H1 (cell line): ENCODE measurements at regions not wholly inside any gene's neighbourhood (a gene's known extent, or its start where the extent isn't known, plus 50 kb on each side); places are given as distances from the start of the nearest gene placed in this dataset.

Experiments used
- CTCF ChIA-PET: fragments of 300-600 bp; sonication (Branson Sonifier 250); formaldehyde crosslinking; loops from one replicate; lab custom pipeline; 2021; ENCODE audit not compliant: partially characterized antibody; lab: Charles Lee
- POLR2A ChIA-PET: fragments of 300-600 bp; sonication (Branson Sonifier 250); formaldehyde crosslinking; loops from one replicate; lab custom pipeline; 2021; ENCODE audit warnings: inconsistent platforms; ENCODE audit not compliant: partially characterized antibody; lab: Charles Lee
- DNase-seq, 2 experiments: peaks; one replicate each; pipeline versions ENCODE4 v3.0.0 to v3.0.0-alpha.2; 2010 to 2022; ENCODE audit warnings: low spot score in 2 of 2, low read depth in 1 of 2, mixed read lengths in 1 of 2
- FAIRE-seq: peaks from 2 replicates; lab custom pipeline; 2011; peaks lifted over from hg19 to GRCh38; lab: Jason Lieb, UNC
- H2AFZ ChIP-seq: 2 replicates; pipeline ENCODE4 v1.8.1; 2012; ENCODE audit warnings: low read length, inconsistent platforms
- H2AK5ac ChIP-seq: 2 replicates; pipeline ENCODE4 v1.6.1; 2013; ENCODE audit warnings: low read depth, low read length
- H2BK120ac ChIP-seq: replicated peaks from 2 replicates; pipeline ENCODE3; 2013; ENCODE audit warnings: low read depth, low read length, inconsistent platforms
- H2BK12ac ChIP-seq: 2 replicates; pipeline ENCODE4 v1.6.1; 2013; ENCODE audit warnings: low read depth, low read length
- H2BK15ac ChIP-seq: 2 replicates; pipeline ENCODE4 v1.6.1; 2013; ENCODE audit warnings: low read length
- H2BK20ac ChIP-seq: 2 replicates; pipeline ENCODE4 v1.6.1; 2013; ENCODE audit warnings: low read length
- H2BK5ac ChIP-seq: 2 replicates; pipeline ENCODE4 v1.6.1; 2013; ENCODE audit warnings: low read depth, low read length
- H3K14ac ChIP-seq: 2 replicates; pipeline ENCODE4 v1.6.1; 2013; ENCODE audit warnings: inconsistent platforms; ENCODE audit not compliant: insufficient read length
- H3K18ac ChIP-seq: 2 replicates; pipeline ENCODE4 v1.6.1; 2013; ENCODE audit warnings: low read length; ENCODE audit errors: extremely low read depth
- H3K23ac ChIP-seq: 2 replicates; pipeline ENCODE4 v1.6.1; 2013; ENCODE audit warnings: inconsistent platforms; ENCODE audit not compliant: insufficient read length
- H3K23me2 ChIP-seq: 2 replicates; pipeline ENCODE4 v1.6.1; 2013; ENCODE audit warnings: low read depth, low read length
- H3K27ac ChIP-seq: 2 replicates; pipeline ENCODE4 v1.6.1; 2011; ENCODE audit warnings: low read depth, low read length, inconsistent platforms
- H3K27me3 ChIP-seq, 4 experiments: replicated peaks in 1 of 4; 1 replicate in 1 of 4; 2 replicates in 3 of 4; pipeline versions ENCODE4 v1.6.1 to v1.8.1; 2011 to 2013; ENCODE audit warnings: low read length in 3 of 4, mild to moderate bottlenecking in 3 of 4, inconsistent platforms in 2 of 4, mixed read lengths in 2 of 4, moderate library complexity in 1 of 4; ENCODE audit not compliant: control insufficient read depth in 3 of 4, insufficient read depth in 3 of 4; ENCODE audit errors: extremely low read depth in 1 of 4
- H3K36me3 ChIP-seq, 4 experiments: 2 replicates each; pipeline versions ENCODE4 v1.6.1 to v1.8.1; 2011 to 2013; ENCODE audit warnings: mild to moderate bottlenecking in 4 of 4, low read length in 3 of 4, moderate library complexity in 2 of 4, control low read depth in 1 of 4, inconsistent platforms in 1 of 4; ENCODE audit not compliant: insufficient read depth in 4 of 4, control insufficient read depth in 2 of 4
- H3K4ac ChIP-seq: replicated peaks from 2 replicates; pipeline ENCODE3; 2013; ENCODE audit warnings: low read length, low read depth, mixed read lengths, inconsistent platforms; ENCODE audit not compliant: insufficient read length
- H3K4me1 ChIP-seq, 4 experiments: replicated peaks in 1 of 4; 1 replicate in 1 of 4; 2 replicates in 3 of 4; pipeline versions ENCODE4 v1.6.1 to v1.8.1; 2011 to 2013; ENCODE audit warnings: low read length in 3 of 4, inconsistent platforms in 2 of 4, mixed read lengths in 1 of 4; ENCODE audit not compliant: insufficient read depth in 4 of 4, control insufficient read depth in 3 of 4
- H3K4me2 ChIP-seq, 2 experiments: 2 replicates each; pipeline versions ENCODE4 v1.6.1 to v1.8.1; 2011 to 2013; ENCODE audit warnings: low read depth in 2 of 2, low read length in 2 of 2, control low read depth in 1 of 2, inconsistent platforms in 1 of 2, mild to moderate bottlenecking in 1 of 2; ENCODE audit not compliant: insufficient read depth in 1 of 2
- H3K4me3 ChIP-seq, 4 experiments: fragments of 200-600, 300-600 bp in 1 of 4; sonication (generic), shearing (Covaris generic), sonication (Bioruptor Twin) in 1 of 4; 2 replicates each; pipeline versions ENCODE4 v1.5.1 to v1.8.1; 2011 to 2016; ENCODE audit warnings: low read length in 4 of 4, low read depth in 3 of 4, control low read depth in 2 of 4, inconsistent platforms in 2 of 4, mild to moderate bottlenecking in 2 of 4, mixed read lengths in 1 of 4, moderate library complexity in 1 of 4; ENCODE audit not compliant: insufficient read depth in 2 of 4; ENCODE audit errors: extremely low read depth in 1 of 4
- H3K56ac ChIP-seq: replicated peaks from 2 replicates; pipeline ENCODE3; 2013; ENCODE audit warnings: low read depth, mild to moderate bottlenecking, mixed read lengths, low read length, inconsistent platforms; ENCODE audit not compliant: insufficient read length
- H3K79me1 ChIP-seq: 2 replicates; pipeline ENCODE4 v1.6.1; 2013; ENCODE audit warnings: low read depth, low read length, control low read depth
- H3K79me2 ChIP-seq, 2 experiments: 2 replicates each; pipeline versions ENCODE4 v1.6.1 to v1.8.1; 2012 to 2013; ENCODE audit warnings: low read length in 2 of 2, mild to moderate bottlenecking in 2 of 2, inconsistent platforms in 1 of 2; ENCODE audit not compliant: insufficient read depth in 2 of 2, control insufficient read depth in 1 of 2
- H3K9ac ChIP-seq, 4 experiments: replicated peaks in 1 of 4; 1 replicate in 1 of 4; 2 replicates in 3 of 4; pipeline versions ENCODE4 v1.6.1 to v1.8.1; 2011 to 2013; ENCODE audit warnings: low read depth in 3 of 4, low read length in 3 of 4, control low read depth in 2 of 4, mild to moderate bottlenecking in 2 of 4, moderate library complexity in 2 of 4, inconsistent platforms in 1 of 4; ENCODE audit errors: extremely low read depth in 1 of 4
- H3K9me3 ChIP-seq, 2 experiments: 2 replicates each; pipeline versions ENCODE4 v1.6.1 to v1.8.1; 2012 to 2013; ENCODE audit warnings: mild to moderate bottlenecking in 2 of 2, moderate library complexity in 2 of 2, control low read depth in 1 of 2, inconsistent platforms in 1 of 2, low read depth in 1 of 2, low read length in 1 of 2, mixed read lengths in 1 of 2; ENCODE audit not compliant: insufficient read depth in 2 of 2
- H4K20me1 ChIP-seq, 2 experiments: replicated peaks in 1 of 2; 2 replicates each; pipeline versions ENCODE3 to v1.8.1; 2011 to 2013; ENCODE audit warnings: inconsistent platforms in 2 of 2, low read length in 2 of 2, mild to moderate bottlenecking in 1 of 2; ENCODE audit not compliant: insufficient read depth in 2 of 2, control insufficient read depth in 1 of 2
- H4K5ac ChIP-seq: 2 replicates; pipeline ENCODE4 v1.6.1; 2013; ENCODE audit warnings: low read length, low read depth, mixed read lengths, inconsistent platforms; ENCODE audit not compliant: insufficient read length
- H4K8ac ChIP-seq: 2 replicates; pipeline ENCODE4 v1.8.0; 2013; ENCODE audit warnings: mild to moderate bottlenecking, moderate library complexity, low read length, inconsistent platforms; ENCODE audit not compliant: insufficient read depth; ENCODE audit errors: extremely low read depth
- H4K91ac ChIP-seq: replicated peaks from 2 replicates; pipeline ENCODE3; 2013; ENCODE audit warnings: low read length, mixed read lengths, inconsistent platforms; ENCODE audit not compliant: insufficient read length
- POLR2A ChIP-seq, 2 experiments: IDR thresholded peaks; 1 replicate in 1 of 2; 2 replicates in 1 of 2; pipeline ENCODE4 v1.6.1; 2011; ENCODE audit warnings: low read depth in 2 of 2, low read length in 2 of 2, mild to moderate bottlenecking in 2 of 2; ENCODE audit errors: control extremely low read depth in 1 of 2
- WGBS, 2 experiments: shearing (Covaris generic) in 1 of 2; methylation state at CpG; one replicate each; pipeline versions ENCODE4 v1.1.6 to v1.1.7; 2013 to 2015; ENCODE audit warnings: low lambda C conversion rate in 2 of 2, mixed read lengths in 2 of 2, inconsistent platforms in 1 of 2, low coverage in 1 of 2, missing lambda C conversion rate in 1 of 2; ENCODE audit not compliant: insufficient replicate concordance in 2 of 2, insufficient coverage in 1 of 2, insufficient read length in 1 of 2; ENCODE audit errors: extremely low coverage in 1 of 2, missing lambda C conversion rate in 1 of 2; 5-methylcytosine and 5-hydroxymethylcytosine counted together

- Histone ChIP-seq H3K4me2 (no peak overlapping the region), H4K8ac (no peak overlapping the region), H2BK15ac (no peak overlapping the region), H3K9me3 (no peaks in the 10 kb centered on the region), H2BK5ac (no peak overlapping the region), H2AFZ (no peak overlapping the region), H4K91ac (no peak overlapping the region), H3K23ac (no peak overlapping the region), H3K23me2 (peaks cover 2% of the 10 kb centered on the region; the same call in 1 of the 2 replicates), H3K18ac (no peak overlapping the region), H3K14ac (no peak overlapping the region), H3K79me2 (no peaks in the 10 kb centered on the region), H3K79me1 (no peaks in the 10 kb centered on the region), H3K4ac (no peak overlapping the region), H4K5ac (no peak overlapping the region), H2BK20ac (no peak overlapping the region), H3K4me1 (no peaks in the 10 kb centered on the region), H3K27ac (no peak overlapping the region), H2BK120ac (no peak overlapping the region), H3K4me3 (no peak overlapping the region), H3K36me3 (no peaks in the 10 kb centered on the region), H3K9ac (no peak overlapping the region), H2BK12ac (no peak overlapping the region), H2AK5ac (no peak overlapping the region), H3K27me3 (no peaks in the 10 kb centered on the region), H3K56ac (no peak overlapping the region), H4K20me1 (no peaks in the 10 kb centered on the region)
- DNase-seq = no peak
- ChIA-PET CTCF (no interaction called here), POLR2A (no interaction called here)
- WGBS, 2 experiments = 86% methylated on average over 4 of the region's 4 CpGs; no CpG with 5 or more reads in 1 of the 2 experiments
- FAIRE-seq = no peak
- TF ChIP-seq POLR2A (IDR thresholded peaks at IDR 0.05; ENCODE audit: control extremely low read depth in 1 of 2, low read depth in 2 of 2, low read length in 2 of 2) = no peak
Measured at GRCh38 chr2:118720866-118721265, 126.6 kb downstream of the EN1 start.
